ENCODE measurements at regions not wholly inside any gene's neighbourhood (a gene's known extent, or its start where the extent isn't known, plus 50 kb on each side); places are given as distances from the start of the nearest gene placed in this dataset.

DNA sequence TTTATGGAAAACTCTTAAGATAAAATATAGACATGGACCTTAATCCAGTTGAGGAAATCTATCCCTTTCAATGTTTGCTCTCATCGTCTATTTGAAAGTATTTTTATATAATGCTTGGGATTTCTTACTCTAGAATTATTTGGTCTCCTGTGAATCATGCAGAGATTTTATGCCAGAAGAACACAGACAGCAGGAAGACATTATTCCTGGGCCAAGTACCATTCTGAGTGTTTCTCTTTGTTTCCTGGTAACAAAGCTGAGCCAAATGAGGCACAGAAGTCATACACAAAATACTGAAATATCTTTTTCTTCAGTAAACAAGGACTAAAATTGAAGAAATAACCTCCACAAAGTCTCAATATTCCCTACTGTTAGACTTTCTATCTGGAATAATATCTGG is 538.2 kb upstream of the EYS start:
- TF ChIP-seq, protein P1, sequence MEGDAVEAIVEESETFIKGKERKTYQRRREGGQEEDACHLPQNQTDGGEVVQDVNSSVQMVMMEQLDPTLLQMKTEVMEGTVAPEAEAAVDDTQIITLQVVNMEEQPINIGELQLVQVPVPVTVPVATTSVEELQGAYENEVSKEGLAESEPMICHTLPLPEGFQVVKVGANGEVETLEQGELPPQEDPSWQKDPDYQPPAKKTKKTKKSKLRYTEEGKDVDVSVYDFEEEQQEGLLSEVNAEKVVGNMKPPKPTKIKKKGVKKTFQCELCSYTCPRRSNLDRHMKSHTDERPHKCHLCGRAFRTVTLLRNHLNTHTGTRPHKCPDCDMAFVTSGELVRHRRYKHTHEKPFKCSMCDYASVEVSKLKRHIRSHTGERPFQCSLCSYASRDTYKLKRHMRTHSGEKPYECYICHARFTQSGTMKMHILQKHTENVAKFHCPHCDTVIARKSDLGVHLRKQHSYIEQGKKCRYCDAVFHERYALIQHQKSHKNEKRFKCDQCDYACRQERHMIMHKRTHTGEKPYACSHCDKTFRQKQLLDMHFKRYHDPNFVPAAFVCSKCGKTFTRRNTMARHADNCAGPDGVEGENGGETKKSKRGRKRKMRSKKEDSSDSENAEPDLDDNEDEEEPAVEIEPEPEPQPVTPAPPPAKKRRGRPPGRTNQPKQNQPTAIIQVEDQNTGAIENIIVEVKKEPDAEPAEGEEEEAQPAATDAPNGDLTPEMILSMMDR (IDR thresholded peaks at IDR 0.05; ENCODE audit: unreplicated experiment in 3 of 3), result no peak
- Mint-ChIP-seq H3K27ac (peak overlapping the region in 2 of 3 experiments; percentile 16 to 48), H3K36me3 (ENCODE audit: low read depth) (no peaks in the 10 kb centered on the region), H3K27me3 (ENCODE audit: low read depth) (no peaks in the 10 kb centered on the region), H3K4me3 (no peak overlapping the region), H3K9me3 (peaks cover 3% of the 10 kb centered on the region), H3K4me1 (no peaks in the 10 kb centered on the region)

GRCh38 chr6:66238851-66239250 is 531.8 kb upstream of the EYS start:
- H3K4me1 Mint-ChIP-seq, result no peaks in the 10 kb centered on the region
- no peak overlapping the region for H3K27ac Mint-ChIP-seq
- H3K36me3 Mint-ChIP-seq (ENCODE audit: low read depth), result no peaks in the 10 kb centered on the region
- H3K27me3 Mint-ChIP-seq (ENCODE audit: low read depth), result no peaks in the 10 kb centered on the region
- TF ChIP-seq, protein P1 (IDR thresholded peaks at IDR 0.05; ENCODE audit: unreplicated experiment in 3 of 3), result no peak
- H3K9me3 Mint-ChIP-seq, result no peaks in the 10 kb centered on the region
- no peak overlapping the region for H3K4me3 Mint-ChIP-seq

DNA sequence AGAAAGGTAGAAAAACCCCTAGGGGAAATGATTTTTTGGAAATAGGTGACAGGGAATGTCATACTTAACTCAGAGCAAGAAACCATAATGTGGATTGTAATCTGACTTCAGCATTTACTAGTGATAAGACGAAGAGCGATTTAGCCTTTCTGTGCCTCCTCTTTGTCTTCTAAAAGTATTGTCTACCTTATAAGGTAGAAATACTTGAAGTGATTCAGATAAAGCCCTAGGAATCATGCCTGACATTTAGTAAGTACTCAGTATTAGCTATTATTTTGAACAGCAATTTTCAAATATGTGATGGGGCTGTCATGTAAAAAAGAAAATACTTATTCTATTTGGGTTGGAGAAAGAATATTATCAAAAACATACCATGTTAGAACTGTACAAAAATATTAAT is 525.9 kb upstream of the EYS start:
- H3K27ac Mint-ChIP-seq, result no peak overlapping the region
- TF ChIP-seq, protein P1 (IDR thresholded peaks at IDR 0.05; ENCODE audit: unreplicated experiment in 3 of 3), result no peak
- peaks cover 9% of the 10 kb centered on the region for H3K4me1 Mint-ChIP-seq
- no peaks in the 10 kb centered on the region for H3K36me3 Mint-ChIP-seq (ENCODE audit: low read depth)
- H3K9me3 Mint-ChIP-seq, result no peaks in the 10 kb centered on the region
- H3K4me3 Mint-ChIP-seq, result no peak overlapping the region
- H3K27me3 Mint-ChIP-seq (ENCODE audit: low read depth), result no peaks in the 10 kb centered on the region

DNA sequence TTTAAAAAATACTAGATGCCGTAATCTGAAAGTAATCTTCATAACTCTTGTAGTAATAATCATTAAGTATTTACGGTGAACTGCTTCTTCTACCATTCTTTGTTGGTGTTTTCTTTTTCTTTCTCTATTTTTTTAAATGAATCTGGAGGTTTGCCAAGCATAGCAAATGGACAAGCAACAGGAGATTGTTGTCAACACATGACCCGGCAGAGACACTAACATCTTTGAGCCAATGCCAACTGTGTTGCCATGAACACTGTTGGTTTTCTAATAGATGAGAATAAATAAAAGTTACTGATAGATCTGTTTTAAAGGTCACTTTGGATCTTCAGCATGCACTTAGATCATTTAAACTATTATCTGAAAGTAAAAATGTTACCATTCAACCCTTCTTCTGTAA is 523.6 kb upstream of the EYS start:
- no peaks in the 10 kb centered on the region for H3K9me3 Mint-ChIP-seq
- H3K36me3 Mint-ChIP-seq (ENCODE audit: low read depth), result no peaks in the 10 kb centered on the region
- peaks cover 9% of the 10 kb centered on the region for H3K4me1 Mint-ChIP-seq
- H3K4me3 Mint-ChIP-seq, result no peak overlapping the region
- H3K27ac Mint-ChIP-seq, result no peak overlapping the region
- H3K27me3 Mint-ChIP-seq (ENCODE audit: low read depth), result no peaks in the 10 kb centered on the region
- TF ChIP-seq, protein P1 (IDR thresholded peaks at IDR 0.05; ENCODE audit: unreplicated experiment in 3 of 3), result no peak

- TF ChIP-seq, protein P1 (IDR thresholded peaks at IDR 0.05; ENCODE audit: unreplicated experiment in 3 of 3), result no peak
- H3K36me3 Mint-ChIP-seq (ENCODE audit: low read depth), result no peaks in the 10 kb centered on the region
- H3K4me1 Mint-ChIP-seq, result peaks cover 9% of the 10 kb centered on the region
- no peaks in the 10 kb centered on the region for H3K9me3 Mint-ChIP-seq
- no peaks in the 10 kb centered on the region for H3K27me3 Mint-ChIP-seq (ENCODE audit: low read depth)
- no peak overlapping the region for H3K27ac Mint-ChIP-seq
- no peak overlapping the region for H3K4me3 Mint-ChIP-seq
Observed at GRCh38 chr6:66226109-66226508, 519.1 kb upstream of the EYS start.

DNA sequence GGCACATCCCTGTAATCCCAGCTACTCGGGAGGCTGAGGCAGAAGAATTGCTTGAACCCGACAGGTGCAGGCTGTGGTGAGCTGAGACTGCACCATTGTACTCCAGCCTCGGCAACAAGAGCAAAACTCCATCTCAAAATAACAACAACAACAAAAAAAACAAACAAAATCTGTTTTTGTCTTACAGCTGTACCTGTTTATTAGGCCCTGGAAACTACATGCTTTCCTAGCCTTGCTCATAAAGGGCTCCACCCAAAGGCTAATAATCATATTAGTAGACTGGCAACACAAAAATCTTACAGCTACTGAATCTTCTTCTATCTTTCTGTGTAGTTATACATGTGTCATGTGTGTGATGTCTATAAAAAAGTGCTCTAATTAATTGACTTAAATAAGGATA is 503.9 kb upstream of the EYS start:
- Mint-ChIP-seq H3K36me3 (ENCODE audit: low read depth) (no peaks in the 10 kb centered on the region), H3K27ac (no peak overlapping the region), H3K27me3 (ENCODE audit: low read depth) (no peaks in the 10 kb centered on the region), H3K4me1 (no peaks in the 10 kb centered on the region), H3K9me3 (peaks cover 35% of the 10 kb centered on the region), H3K4me3 (no peak overlapping the region)
- TF ChIP-seq, protein P1 (IDR thresholded peaks at IDR 0.05; ENCODE audit: unreplicated experiment in 3 of 3), result no peak

Data from nephron (organoid).